Colonic mucosa (tissue), 4 donors: ENCODE measurements at regions not wholly inside any gene's neighbourhood (a gene's known extent, or its start where the extent isn't known, plus 50 kb on each side); places are given as distances from the start of the nearest gene placed in this dataset.

Experiments used
- DNase-seq: peaks from one replicate; pipeline ENCODE4 v3.0.0-alpha.2; 2020
- H3K27ac ChIP-seq: fragments of 200-600 bp; one replicate; pipeline ENCODE4 v1.8.0; 2021
- H3K27me3 ChIP-seq: fragments of 200-600 bp; one replicate; pipeline ENCODE4 v1.8.0; 2021
- H3K36me3 ChIP-seq: fragments of 200-600 bp; one replicate; pipeline ENCODE4 v1.8.0; 2021
- H3K4me1 ChIP-seq: fragments of 200-600 bp; one replicate; pipeline ENCODE4 v1.8.0; 2021; ENCODE audit warnings: mild to moderate bottlenecking
- H3K4me3 ChIP-seq: fragments of 200-600 bp; one replicate; pipeline ENCODE4 v1.8.0; 2021
- H3K9ac ChIP-seq, 2 donors: one replicate each; pipeline ENCODE4 v1.7.0; 2013; ENCODE audit warnings: control low read depth in 2 of 2, low read depth in 2 of 2, low read length in 2 of 2
- H3K9me3 ChIP-seq: fragments of 200-600 bp; one replicate; pipeline ENCODE4 v1.8.0; 2021
- intact Hi-C: fragments of 100-400 bp; cut with DNase I; formaldehyde crosslinking; loops from one replicate; pipeline ENCODE4 v1.14.1; 2022
- TF ChIP-seq, protein P1 (sequence below): fragments of 200-600 bp; IDR thresholded peaks from one replicate; pipeline ENCODE4 v1.8.0; 2022; ENCODE audit warnings: antibody characterized with exemption, mild to moderate bottlenecking
- donor health status: healthy.
- donor health status: DM: no; HTN: no; CAD: no.
- donor health status: DM: no; HTN: no; CAD: no.

- Histone ChIP-seq H3K4me1 (no peaks in the 10 kb centered on the region), H3K27me3 (no peaks in the 10 kb centered on the region), H3K4me3 (no peak overlapping the region), H3K27ac (no peak overlapping the region), H3K9ac (no peak overlapping the region), H3K9me3 (no peaks in the 10 kb centered on the region), H3K36me3 (no peaks in the 10 kb centered on the region)
- TF ChIP-seq, protein P1, sequence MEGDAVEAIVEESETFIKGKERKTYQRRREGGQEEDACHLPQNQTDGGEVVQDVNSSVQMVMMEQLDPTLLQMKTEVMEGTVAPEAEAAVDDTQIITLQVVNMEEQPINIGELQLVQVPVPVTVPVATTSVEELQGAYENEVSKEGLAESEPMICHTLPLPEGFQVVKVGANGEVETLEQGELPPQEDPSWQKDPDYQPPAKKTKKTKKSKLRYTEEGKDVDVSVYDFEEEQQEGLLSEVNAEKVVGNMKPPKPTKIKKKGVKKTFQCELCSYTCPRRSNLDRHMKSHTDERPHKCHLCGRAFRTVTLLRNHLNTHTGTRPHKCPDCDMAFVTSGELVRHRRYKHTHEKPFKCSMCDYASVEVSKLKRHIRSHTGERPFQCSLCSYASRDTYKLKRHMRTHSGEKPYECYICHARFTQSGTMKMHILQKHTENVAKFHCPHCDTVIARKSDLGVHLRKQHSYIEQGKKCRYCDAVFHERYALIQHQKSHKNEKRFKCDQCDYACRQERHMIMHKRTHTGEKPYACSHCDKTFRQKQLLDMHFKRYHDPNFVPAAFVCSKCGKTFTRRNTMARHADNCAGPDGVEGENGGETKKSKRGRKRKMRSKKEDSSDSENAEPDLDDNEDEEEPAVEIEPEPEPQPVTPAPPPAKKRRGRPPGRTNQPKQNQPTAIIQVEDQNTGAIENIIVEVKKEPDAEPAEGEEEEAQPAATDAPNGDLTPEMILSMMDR: no peak
- DNase-seq: no peak
- intact Hi-C loops: loop anchor here (5.0 kb wide), 1 partner anchor 1299 kb away; no protein-coding TSS in a partner anchor
Observed at GRCh38 chr1:55288245-55288644, 73.1 kb upstream of the USP24 start.

DNA sequence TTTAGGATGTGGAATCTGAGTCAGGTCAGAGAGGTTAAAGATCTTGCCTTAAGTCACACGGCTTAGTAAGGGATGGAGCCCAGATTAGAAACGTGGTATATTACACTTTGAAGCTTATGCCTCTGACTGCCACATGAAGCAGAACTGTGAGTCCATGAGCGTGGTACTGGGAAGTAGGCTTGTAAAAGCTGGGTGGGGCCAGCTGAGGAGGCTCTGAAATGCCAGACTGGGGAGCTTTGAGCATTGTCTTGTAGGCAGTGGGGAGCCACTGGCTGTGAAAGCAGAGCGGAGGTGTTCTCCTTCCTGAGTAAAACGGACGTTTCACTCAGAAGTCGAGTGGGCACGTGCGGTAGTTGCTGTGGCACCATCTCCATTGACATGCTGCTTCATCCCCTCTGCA, 72.6 kb upstream of the USP24 start:
- Histone ChIP-seq H3K36me3 (no peaks in the 10 kb centered on the region), H3K9ac (no peak overlapping the region), H3K9me3 (no peaks in the 10 kb centered on the region), H3K27ac (no peak overlapping the region), H3K27me3 (no peaks in the 10 kb centered on the region), H3K4me1 (no peaks in the 10 kb centered on the region), H3K4me3 (no peak overlapping the region)
- DNase-seq: no peak
- TF ChIP-seq, protein P1: no peak
- intact Hi-C loops: loop anchor here (5.0 kb wide), 1 partner anchor 1300 kb away; no protein-coding TSS in a partner anchor

- no peaks in the 10 kb centered on the region for H3K36me3 ChIP-seq
- H3K9ac ChIP-seq: no peak overlapping the region
- TF ChIP-seq, protein P1: no peak
- intact Hi-C loops: loop anchor here (5.0 kb wide), 1 partner anchor 1300 kb away; no protein-coding TSS in a partner anchor
- H3K27ac ChIP-seq: no peak overlapping the region
- no peaks in the 10 kb centered on the region for H3K4me1 ChIP-seq
- H3K9me3 ChIP-seq: no peaks in the 10 kb centered on the region
- no peak for DNase-seq
- no peak overlapping the region for H3K4me3 ChIP-seq
- no peaks in the 10 kb centered on the region for H3K27me3 ChIP-seq
Observed at GRCh38 chr1:55286856-55287602, 71.9 kb upstream of the USP24 start.

DNA sequence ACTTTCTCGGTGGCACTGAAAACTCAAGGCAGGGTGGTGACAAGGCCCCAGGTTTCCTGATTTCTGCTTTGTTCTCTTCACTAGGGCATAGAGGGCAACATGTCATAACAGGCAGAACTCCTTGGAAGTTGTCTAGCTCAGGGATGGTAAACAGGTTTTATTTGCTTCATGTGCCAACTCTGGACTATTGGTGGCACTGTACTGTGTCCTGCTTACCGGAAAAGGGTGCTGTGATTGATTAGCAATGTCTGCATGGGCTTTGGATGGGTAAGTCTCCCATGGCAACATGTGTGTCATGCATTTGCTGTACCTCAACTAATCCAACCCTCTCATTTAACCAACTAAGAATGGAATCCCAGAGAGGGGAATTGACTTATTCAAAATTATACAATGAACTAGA, 70.7 kb upstream of the USP24 start:
- no peaks in the 10 kb centered on the region for H3K36me3 ChIP-seq
- H3K9ac ChIP-seq: no peak overlapping the region
- TF ChIP-seq, protein P1: no peak
- no peaks in the 10 kb centered on the region for H3K4me1 ChIP-seq
- intact Hi-C loops: loop anchor here (5.0 kb wide), 1 partner anchor 1301 kb away; no protein-coding TSS in a partner anchor
- no peaks in the 10 kb centered on the region for H3K27me3 ChIP-seq
- H3K4me3 ChIP-seq: no peak overlapping the region
- H3K27ac ChIP-seq: no peak overlapping the region
- H3K9me3 ChIP-seq: no peaks in the 10 kb centered on the region
- DNase-seq: no peak

DNA sequence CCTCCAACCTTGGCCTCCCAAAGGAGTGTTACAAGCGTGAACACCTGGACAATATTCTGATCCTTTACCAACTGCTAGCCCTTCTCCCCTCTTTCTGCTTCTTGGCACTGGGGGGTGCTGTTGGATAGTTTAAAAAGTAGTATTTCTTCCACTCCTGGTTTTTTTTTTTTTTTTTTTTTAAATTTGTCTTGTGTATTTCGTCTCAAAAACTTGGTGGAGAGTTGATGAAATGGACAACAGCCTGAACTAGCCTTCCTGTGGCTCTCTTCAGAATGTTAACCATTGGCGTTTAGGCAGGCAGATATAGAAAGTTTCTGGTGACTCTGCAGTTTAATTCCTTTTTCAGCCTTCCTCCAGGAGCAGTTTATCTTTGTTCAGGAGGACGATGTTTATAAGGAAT, 69.7 kb upstream of the USP24 start:
- H3K36me3 ChIP-seq: no peaks in the 10 kb centered on the region
- no peaks in the 10 kb centered on the region for H3K27me3 ChIP-seq
- H3K27ac ChIP-seq: no peak overlapping the region
- no peaks in the 10 kb centered on the region for H3K9me3 ChIP-seq
- no peak overlapping the region for H3K4me3 ChIP-seq
- DNase-seq: peak; percentile 37
- TF ChIP-seq, protein P1: peak; percentile 38
- H3K9ac ChIP-seq: no peak overlapping the region
- intact Hi-C loops: loop anchor here (5.0 kb wide), 1 partner anchor 1302 kb away; no protein-coding TSS in a partner anchor
- no peaks in the 10 kb centered on the region for H3K4me1 ChIP-seq
